Neural crest cell (in vitro differentiated cells): ENCODE measurements at regions not wholly inside any gene's neighbourhood (a gene's known extent, or its start where the extent isn't known, plus 50 kb on each side); places are given as distances from the start of the nearest gene placed in this dataset.

Source experiments
- DNase-seq: peaks from one replicate; pipeline ENCODE4 v3.0.0; 2021; ENCODE audit warnings: low read depth, mixed read lengths, low spot score
- H3K27ac Mint-ChIP-seq: one replicate; pipeline ENCODE4 v1.8.0; 2021; ENCODE audit warnings: mild to moderate bottlenecking, mixed read lengths; ENCODE audit not compliant: unreplicated experiment
- H3K27me3 Mint-ChIP-seq: 2 replicates; pipeline ENCODE4 v1.8.0; 2021; ENCODE audit warnings: low read depth, mild to moderate bottlenecking, mixed read lengths
- H3K36me3 Mint-ChIP-seq: 2 replicates; pipeline ENCODE4 v1.8.0; 2021; ENCODE audit warnings: low read depth, mild to moderate bottlenecking, mixed read lengths
- H3K4me1 Mint-ChIP-seq: 2 replicates; pipeline ENCODE4 v1.8.0; 2021; ENCODE audit warnings: mixed read lengths
- H3K4me3 Mint-ChIP-seq: one replicate; pipeline ENCODE4 v1.8.0; 2021; ENCODE audit warnings: mild to moderate bottlenecking, mixed read lengths
- H3K9me3 Mint-ChIP-seq: 2 replicates; pipeline ENCODE4 v1.8.0; 2021; ENCODE audit warnings: mixed read lengths
- CTCF ChIP-seq: fragments of 200-600 bp; sonication (generic); conservative IDR thresholded peaks from 2 replicates; pipeline ENCODE4 v1.5.0; 2021; ENCODE audit warnings: antibody characterized with exemption, mild to moderate bottlenecking

- Mint-ChIP-seq H3K36me3 (no peaks in the 10 kb centered on the region), H3K27me3 (no peaks in the 10 kb centered on the region), H3K4me3 (no peak overlapping the region), H3K27ac (no peak overlapping the region), H3K4me1 (no peaks in the 10 kb centered on the region), H3K9me3 (no peaks in the 10 kb centered on the region)
- DNase-seq, result no peak
- TF ChIP-seq CTCF, result no peak
Measured at GRCh38 chr4:110748071-110748470, 125.2 kb upstream of the PITX2 start.

- Mint-ChIP-seq H3K9me3 (no peaks in the 10 kb centered on the region), H3K27me3 (no peaks in the 10 kb centered on the region), H3K4me3 (no peak overlapping the region), H3K4me1 (no peaks in the 10 kb centered on the region), H3K36me3 (no peaks in the 10 kb centered on the region), H3K27ac (no peak overlapping the region)
- TF ChIP-seq CTCF, result no peak
- DNase-seq, result no peak
Measured at GRCh38 chr4:110751183-110751582, 128.3 kb upstream of the PITX2 start.

GRCh38 chr4:110751986-110752385 is 129.1 kb upstream of the PITX2 start:
- Mint-ChIP-seq H3K27me3 (no peaks in the 10 kb centered on the region), H3K27ac (no peak overlapping the region), H3K4me1 (no peaks in the 10 kb centered on the region), H3K9me3 (no peaks in the 10 kb centered on the region), H3K4me3 (no peak overlapping the region), H3K36me3 (no peaks in the 10 kb centered on the region)
- no peak for TF ChIP-seq CTCF
- no peak for DNase-seq

GRCh38 chr4:110753466-110753865 is 130.6 kb upstream of the PITX2 start:
- DNase-seq, result no peak
- Mint-ChIP-seq H3K27me3 (no peaks in the 10 kb centered on the region), H3K9me3 (no peaks in the 10 kb centered on the region), H3K4me3 (no peak overlapping the region), H3K4me1 (no peaks in the 10 kb centered on the region), H3K27ac (no peak overlapping the region), H3K36me3 (no peaks in the 10 kb centered on the region)
- no peak for TF ChIP-seq CTCF

- DNase-seq, result no peak
- no peak overlapping the region for H3K27ac Mint-ChIP-seq
- TF ChIP-seq CTCF, result no peak
- H3K4me3 Mint-ChIP-seq, result no peak overlapping the region
- H3K9me3 Mint-ChIP-seq, result no peaks in the 10 kb centered on the region
- H3K4me1 Mint-ChIP-seq, result no peaks in the 10 kb centered on the region
- no peaks in the 10 kb centered on the region for H3K27me3 Mint-ChIP-seq
- no peaks in the 10 kb centered on the region for H3K36me3 Mint-ChIP-seq
Measured at GRCh38 chr4:110754716-110755115, 131.8 kb upstream of the PITX2 start.

- H3K4me1 Mint-ChIP-seq, result no peaks in the 10 kb centered on the region
- H3K27ac Mint-ChIP-seq, result no peak overlapping the region
- peaks cover 5% of the 10 kb centered on the region for H3K27me3 Mint-ChIP-seq
- peaks cover 6% of the 10 kb centered on the region for H3K9me3 Mint-ChIP-seq
- H3K36me3 Mint-ChIP-seq, result no peaks in the 10 kb centered on the region
- no peak overlapping the region for H3K4me3 Mint-ChIP-seq
- TF ChIP-seq CTCF, result no peak
- no peak for DNase-seq
Measured at GRCh38 chr4:110769578-110769977, 146.7 kb upstream of the PITX2 start.
